A549 (cell line): ENCODE measurements at regions not wholly inside any gene's neighbourhood (a gene's known extent, or its start where the extent isn't known, plus 50 kb on each side); places are given as distances from the start of the nearest gene placed in this dataset.

ENCODE experiments used
- ATAC-seq, 2 experiments: fragments of 200-7000 bp in 1 of 2; fragments of >200 bp in 1 of 2; cut with Nextera tagmentation in 1 of 2; cut with Tn5 transposase in 1 of 2; 3 replicates each; pipeline versions ENCODE4 v1.8.0 to v1.9.1; 2018 to 2020; ENCODE audit warnings: mild to moderate bottlenecking in 1 of 2, moderate library complexity in 1 of 2
- CTCF ChIA-PET: fragments of 300-600 bp; sonication (Branson Sonifier 250); formaldehyde crosslinking; extraction: SDS; loops from one replicate; lab custom pipeline; 2021; ENCODE audit warnings: antibody characterized with exemption, inconsistent platforms; lab: Yijun Ruan, JAX
- POLR2A ChIA-PET: fragments of 350-600 bp; formaldehyde crosslinking; extraction: SDS; loops from one replicate; lab custom pipeline; 2021; ENCODE audit warnings: antibody characterized with exemption, inconsistent platforms; lab: Yijun Ruan, JAX
- DNase-seq, 2 experiments: peaks; one replicate each; pipeline versions ENCODE4 v3.0.0 to v3.0.0-alpha.2; 2011 to 2016; ENCODE audit warnings: low read depth in 1 of 2, low spot score in 1 of 2
- FAIRE-seq: peaks from 2 replicates; lab custom pipeline; 2011; peaks lifted over from hg19 to GRCh38; lab: Jason Lieb, UNC
- H3K27ac ChIP-seq, 2 experiments: fragments of >200 bp; sonication (Bioruptor Twin); formaldehyde crosslinking; 3 replicates each; pipeline ENCODE4 v1.5.1; 2016 to 2017
- H3K4me1 ChIP-seq: fragments of >200 bp; sonication (Bioruptor Twin); formaldehyde crosslinking; 3 replicates; pipeline ENCODE4 v1.6.1; 2016
- H3K4me2 ChIP-seq: fragments of >200 bp; sonication (Bioruptor Twin); formaldehyde crosslinking; 3 replicates; pipeline ENCODE4 v1.6.1; 2016
- H3K4me3 ChIP-seq: fragments of >200 bp; sonication (Bioruptor Twin); formaldehyde crosslinking; 3 replicates; pipeline ENCODE4 v1.5.1; 2016
- H3K9me3 ChIP-seq: fragments of >200 bp; sonication (Bioruptor Twin); formaldehyde crosslinking; 3 replicates; pipeline ENCODE4 v1.6.1; 2016
- CBX2 ChIP-seq: fragments of 200-600 bp; sonication (generic); IDR thresholded peaks from 2 replicates; pipeline ENCODE4 v1.6.1; 2016; ENCODE audit warnings: low read depth, mild to moderate bottlenecking, borderline replicate concordance
- CHD2 ChIP-seq: fragments of 150-350 bp; IDR thresholded peaks from 2 replicates; pipeline ENCODE4 v1.6.1; 2014; ENCODE audit warnings: low read length; ENCODE audit not compliant: partially characterized antibody
- EHMT2 ChIP-seq: fragments of 200-600 bp; sonication (generic); IDR thresholded peaks from 2 replicates; pipeline ENCODE4 v1.6.1; 2016; ENCODE audit warnings: antibody characterized with exemption, low read depth, mild to moderate bottlenecking, moderate library complexity
- EP300 ChIP-seq, 2 experiments: fragments of >200 bp; sonication (Bioruptor Twin); formaldehyde crosslinking; IDR thresholded peaks; 2 replicates in 1 of 2; 3 replicates in 1 of 2; pipeline ENCODE4 v1.6.1; 2016 to 2017
- ESRRA ChIP-seq: fragments of 150-350 bp; IDR thresholded peaks from 2 replicates; pipeline ENCODE4 v1.6.1; 2014; ENCODE audit warnings: mild to moderate bottlenecking, low read length, borderline replicate concordance
- GATA3 ChIP-seq: IDR thresholded peaks from 2 replicates; pipeline ENCODE4 v1.6.1; 2012; ENCODE audit warnings: borderline replicate concordance
- HDAC2 ChIP-seq: fragments of 200-600 bp; sonication (generic); IDR thresholded peaks from 2 replicates; pipeline ENCODE4 v1.6.1; 2016
- HOXB13 ChIP-seq: fragments of 250-450 bp; sonication (Bioruptor Pico); IDR thresholded peaks from 2 replicates; pipeline ENCODE4 v1.5.0; 2020; ENCODE audit warnings: low read depth, mild to moderate bottlenecking, moderate library complexity
- JUN ChIP-seq, 2 experiments: fragments of >200 bp; sonication (Bioruptor Twin); formaldehyde crosslinking; IDR thresholded peaks; 2 replicates in 1 of 2; 3 replicates in 1 of 2; pipeline ENCODE4 v1.6.1; 2016 to 2017
- KDM1A ChIP-seq: fragments of 200-600 bp; sonication (generic); IDR thresholded peaks from 2 replicates; pipeline ENCODE4 v1.6.1; 2016; ENCODE audit warnings: low read depth, mild to moderate bottlenecking
- MAFK ChIP-seq: fragments of 450-650 bp; IDR thresholded peaks from 2 replicates; pipeline ENCODE4 v1.6.1; 2014; ENCODE audit not compliant: partially characterized antibody
- RAD21 ChIP-seq, 2 experiments: fragments of >200 bp in 1 of 2; sonication (Bioruptor Twin) in 1 of 2; formaldehyde crosslinking in 1 of 2; IDR thresholded peaks in 1 of 2; conservative IDR thresholded peaks in 1 of 2; 2 replicates in 1 of 2; 3 replicates in 1 of 2; pipeline ENCODE4 v1.6.1; 2012 to 2018; ENCODE audit warnings: inconsistent platforms in 1 of 2
- RARB ChIP-seq: fragments of 250-450 bp; sonication (Bioruptor Pico); IDR thresholded peaks from 2 replicates; pipeline ENCODE4 v1.8.0; 2021; ENCODE audit warnings: mild to moderate bottlenecking, moderate library complexity
- RCOR1 ChIP-seq: fragments of 150-350 bp; IDR thresholded peaks from 2 replicates; pipeline ENCODE4 v1.6.1; 2014; ENCODE audit warnings: antibody characterized with exemption, low read length, low read depth
- RFX5 ChIP-seq: fragments of 450-650 bp; IDR thresholded peaks from 2 replicates; pipeline ENCODE4 v1.7.1; 2014; ENCODE audit warnings: antibody characterized with exemption, mild to moderate bottlenecking, moderate library complexity
- TFCP2L1 ChIP-seq: fragments of 250-450 bp; sonication (Bioruptor Pico); IDR thresholded peaks from 2 replicates; pipeline ENCODE4 v1.5.0; 2021; ENCODE audit warnings: mild to moderate bottlenecking
- TP53 ChIP-seq: fragments of 250-450 bp; sonication (Bioruptor Pico); IDR thresholded peaks from 2 replicates; pipeline ENCODE4 v1.5.0; 2021; ENCODE audit warnings: mild to moderate bottlenecking, moderate library complexity
- ZFP36 ChIP-seq: fragments of 450-650 bp; IDR thresholded peaks from 2 replicates; pipeline ENCODE4 v1.6.1; 2014; ENCODE audit warnings: borderline replicate concordance; ENCODE audit not compliant: partially characterized antibody
- WGBS: methylation state at CpG from one replicate; pipeline ENCODE4 v1.1.6; 2017; ENCODE audit errors: missing lambda C conversion rate; 5-methylcytosine and 5-hydroxymethylcytosine counted together
- TF ChIP-seq, protein P1 (sequence below): fragments of 450-650 bp; IDR thresholded peaks from 2 replicates; pipeline ENCODE4 v1.6.1; 2014; ENCODE audit warnings: antibody characterized with exemption
- TF ChIP-seq, protein P2 (sequence below): fragments of >200 bp; sonication (Bioruptor Twin); formaldehyde crosslinking; IDR thresholded peaks from 3 replicates; pipeline ENCODE4 v1.5.1; 2016
- TF ChIP-seq, protein P3 (sequence below): fragments of 150-350 bp; IDR thresholded peaks from 2 replicates; pipeline ENCODE4 v1.6.1; 2014; ENCODE audit warnings: low read depth, mild to moderate bottlenecking, low read length
- TF ChIP-seq, protein P4 (sequence below): fragments of >200 bp; sonication (Bioruptor Twin); formaldehyde crosslinking; IDR thresholded peaks from 2 replicates; pipeline ENCODE4 v1.6.1; 2016
- TF ChIP-seq, protein P5 (sequence below): fragments of 250-450 bp; sonication (Bioruptor Pico); IDR thresholded peaks from 2 replicates; pipeline ENCODE4 v1.5.0; 2020; ENCODE audit warnings: low read depth, mild to moderate bottlenecking, moderate library complexity
- TF ChIP-seq, protein P6 (sequence below): fragments of 250-450 bp; sonication (Bioruptor Pico); IDR thresholded peaks from 2 replicates; pipeline ENCODE4 v1.5.0; 2021; ENCODE audit warnings: mild to moderate bottlenecking, moderate library complexity, borderline replicate concordance

DNA sequence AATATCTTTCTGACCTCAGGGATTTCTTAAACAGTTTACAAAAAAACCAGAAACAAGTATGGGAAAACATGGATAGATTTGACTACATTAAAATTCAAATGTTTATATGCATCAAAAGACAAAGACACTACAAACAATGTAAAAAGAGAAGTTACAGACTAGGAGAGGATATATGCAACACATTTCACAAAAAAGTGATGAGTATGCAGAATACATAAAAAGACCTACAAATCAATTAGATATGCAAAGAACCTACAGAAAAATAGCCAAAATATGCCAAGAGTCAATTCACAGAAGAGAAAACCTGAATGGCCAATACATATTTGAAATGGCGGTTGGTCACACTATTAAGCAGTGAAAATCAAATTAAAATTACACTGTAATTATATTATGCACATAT lies 175.0 kb downstream of the FOXD2 start:
- CTCF ChIA-PET, result interaction anchor here (0.7 kb wide), 1 partner anchor 19 kb away, joined by 3 read pairs; no protein-coding TSS in a partner anchor
- no peak for DNase-seq
- Histone ChIP-seq H3K4me1 (no peaks in the 10 kb centered on the region), H3K27ac (no peak overlapping the region), H3K9me3 (peaks cover 7% of the 10 kb centered on the region; the same call in 1 of the 3 replicates), H3K4me2 (no peak overlapping the region), H3K4me3 (no peak overlapping the region)
- no peak for FAIRE-seq
- POLR2A ChIA-PET, result no interaction called here
- TF ChIP-seq HDAC2 (no peak), MAFK (peak; percentile 84)
- 79% methylated on average over 1 of the region's 1 CpG for WGBS
- ATAC-seq, result no peak

DNA sequence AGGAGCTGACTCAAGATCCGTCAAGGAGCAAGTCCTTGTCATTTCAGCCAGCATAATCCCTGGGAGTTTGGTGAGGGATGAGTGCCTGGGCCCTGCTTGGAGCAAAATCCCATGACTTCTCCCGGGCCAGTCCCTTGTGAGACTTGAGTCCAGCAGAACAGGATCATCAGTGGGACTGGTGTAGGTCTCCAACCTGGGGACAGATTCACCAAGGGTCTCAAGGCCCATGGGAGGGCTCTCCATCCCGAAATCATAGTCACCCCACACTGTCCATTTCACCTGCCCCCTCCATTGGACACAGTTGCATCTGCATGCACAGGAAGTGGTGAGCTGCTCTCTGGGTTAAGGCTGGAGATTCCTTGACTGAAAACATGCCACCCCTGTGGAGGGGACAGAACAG lies 178.2 kb downstream of the FOXD2 start:
- Histone ChIP-seq H3K4me1 (no peaks in the 10 kb centered on the region), H3K4me3 (no peak overlapping the region), H3K9me3 (no peaks in the 10 kb centered on the region), H3K4me2 (no peak overlapping the region), H3K27ac (no peak overlapping the region)
- TF ChIP-seq, protein P1, sequence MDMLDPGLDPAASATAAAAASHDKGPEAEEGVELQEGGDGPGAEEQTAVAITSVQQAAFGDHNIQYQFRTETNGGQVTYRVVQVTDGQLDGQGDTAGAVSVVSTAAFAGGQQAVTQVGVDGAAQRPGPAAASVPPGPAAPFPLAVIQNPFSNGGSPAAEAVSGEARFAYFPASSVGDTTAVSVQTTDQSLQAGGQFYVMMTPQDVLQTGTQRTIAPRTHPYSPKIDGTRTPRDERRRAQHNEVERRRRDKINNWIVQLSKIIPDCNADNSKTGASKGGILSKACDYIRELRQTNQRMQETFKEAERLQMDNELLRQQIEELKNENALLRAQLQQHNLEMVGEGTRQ, result no peak
- no peak for TF ChIP-seq TP53 (CRISPR knock-in tag)
- TF ChIP-seq EP300 (IDR thresholded peaks at IDR 0.05), result no peak
- TF ChIP-seq JUN (IDR thresholded peaks at IDR 0.05), result no peak
- TF ChIP-seq HOXB13, result no peak
- no peak for TF ChIP-seq RARB (CRISPR knock-in tag)
- no peak for TF ChIP-seq GATA3
- TF ChIP-seq RAD21 (conservative IDR thresholded peaks at IDR 0.05 in 1 of 2, IDR thresholded peaks at IDR 0.05 in 1 of 2), result no peak
- no peak for TF ChIP-seq ESRRA
- no peak for TF ChIP-seq RCOR1
- TF ChIP-seq, protein P2, sequence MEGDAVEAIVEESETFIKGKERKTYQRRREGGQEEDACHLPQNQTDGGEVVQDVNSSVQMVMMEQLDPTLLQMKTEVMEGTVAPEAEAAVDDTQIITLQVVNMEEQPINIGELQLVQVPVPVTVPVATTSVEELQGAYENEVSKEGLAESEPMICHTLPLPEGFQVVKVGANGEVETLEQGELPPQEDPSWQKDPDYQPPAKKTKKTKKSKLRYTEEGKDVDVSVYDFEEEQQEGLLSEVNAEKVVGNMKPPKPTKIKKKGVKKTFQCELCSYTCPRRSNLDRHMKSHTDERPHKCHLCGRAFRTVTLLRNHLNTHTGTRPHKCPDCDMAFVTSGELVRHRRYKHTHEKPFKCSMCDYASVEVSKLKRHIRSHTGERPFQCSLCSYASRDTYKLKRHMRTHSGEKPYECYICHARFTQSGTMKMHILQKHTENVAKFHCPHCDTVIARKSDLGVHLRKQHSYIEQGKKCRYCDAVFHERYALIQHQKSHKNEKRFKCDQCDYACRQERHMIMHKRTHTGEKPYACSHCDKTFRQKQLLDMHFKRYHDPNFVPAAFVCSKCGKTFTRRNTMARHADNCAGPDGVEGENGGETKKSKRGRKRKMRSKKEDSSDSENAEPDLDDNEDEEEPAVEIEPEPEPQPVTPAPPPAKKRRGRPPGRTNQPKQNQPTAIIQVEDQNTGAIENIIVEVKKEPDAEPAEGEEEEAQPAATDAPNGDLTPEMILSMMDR, result no peak
- TF ChIP-seq KDM1A, result no peak
- TF ChIP-seq ZFP36, result no peak
- no peak for TF ChIP-seq CBX2
- FAIRE-seq (no peak), ATAC-seq (no peak), DNase-seq (no peak)
- CTCF ChIA-PET, result interaction anchor here (1.4 kb wide), 1 partner anchor 81 kb away, joined by 3 read pairs; no protein-coding TSS in a partner anchor
- POLR2A ChIA-PET, result no interaction called here
- WGBS, result 57% methylated on average over 3 of the region's 3 CpGs

DNA sequence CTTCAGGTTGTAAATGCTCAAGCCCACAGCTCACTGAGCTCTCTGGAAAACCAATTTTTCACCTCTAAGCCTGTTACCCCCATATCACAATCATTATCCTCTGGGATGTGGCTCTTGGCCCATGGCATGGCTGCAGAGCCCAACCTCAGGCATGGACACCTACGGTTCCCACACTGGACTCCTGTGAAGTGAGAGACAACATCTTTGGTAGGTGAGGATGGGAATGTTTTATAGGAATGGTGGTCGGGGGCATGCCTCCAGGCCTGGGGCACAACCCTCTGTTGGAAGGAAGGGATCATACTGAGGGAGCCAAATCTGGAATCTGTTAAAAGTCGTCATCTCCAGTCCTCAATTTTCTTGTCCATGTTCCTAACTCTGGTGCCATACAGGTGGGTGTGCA lies 179.1 kb downstream of the FOXD2 start:
- no peak for ATAC-seq
- WGBS, result 64% methylated on average over 3 of the region's 3 CpGs
- ChIA-PET CTCF (interaction anchor here (1.4 kb wide), 1 partner anchor 80 kb away, joined by 3 read pairs; no protein-coding TSS in a partner anchor), POLR2A (no interaction called here)
- H3K4me1 ChIP-seq, result no peaks in the 10 kb centered on the region
- H3K4me3 ChIP-seq, result no peak overlapping the region
- H3K27ac ChIP-seq, result no peak overlapping the region
- no peak overlapping the region for H3K4me2 ChIP-seq
- TF ChIP-seq RFX5 (no peak), GATA3 (no peak), CHD2 (no peak), EHMT2 (no peak), TFCP2L1 (CRISPR knock-in tag) (no peak), JUN (IDR thresholded peaks at IDR 0.05) (no peak)
- TF ChIP-seq, protein P3, sequence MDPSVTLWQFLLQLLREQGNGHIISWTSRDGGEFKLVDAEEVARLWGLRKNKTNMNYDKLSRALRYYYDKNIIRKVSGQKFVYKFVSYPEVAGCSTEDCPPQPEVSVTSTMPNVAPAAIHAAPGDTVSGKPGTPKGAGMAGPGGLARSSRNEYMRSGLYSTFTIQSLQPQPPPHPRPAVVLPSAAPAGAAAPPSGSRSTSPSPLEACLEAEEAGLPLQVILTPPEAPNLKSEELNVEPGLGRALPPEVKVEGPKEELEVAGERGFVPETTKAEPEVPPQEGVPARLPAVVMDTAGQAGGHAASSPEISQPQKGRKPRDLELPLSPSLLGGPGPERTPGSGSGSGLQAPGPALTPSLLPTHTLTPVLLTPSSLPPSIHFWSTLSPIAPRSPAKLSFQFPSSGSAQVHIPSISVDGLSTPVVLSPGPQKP, result no peak
- TF ChIP-seq, protein P4, sequence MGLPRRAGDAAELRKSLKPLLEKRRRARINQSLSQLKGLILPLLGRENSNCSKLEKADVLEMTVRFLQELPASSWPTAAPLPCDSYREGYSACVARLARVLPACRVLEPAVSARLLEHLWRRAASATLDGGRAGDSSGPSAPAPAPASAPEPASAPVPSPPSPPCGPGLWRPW, result no peak
- TF ChIP-seq, protein P2, result no peak
- TF ChIP-seq, protein P5, sequence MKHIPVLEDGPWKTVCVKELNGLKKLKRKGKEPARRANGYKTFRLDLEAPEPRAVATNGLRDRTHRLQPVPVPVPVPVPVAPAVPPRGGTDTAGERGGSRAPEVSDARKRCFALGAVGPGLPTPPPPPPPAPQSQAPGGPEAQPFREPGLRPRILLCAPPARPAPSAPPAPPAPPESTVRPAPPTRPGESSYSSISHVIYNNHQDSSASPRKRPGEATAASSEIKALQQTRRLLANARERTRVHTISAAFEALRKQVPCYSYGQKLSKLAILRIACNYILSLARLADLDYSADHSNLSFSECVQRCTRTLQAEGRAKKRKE (CRISPR knock-in tag), result no peak
- TF ChIP-seq, protein P6, sequence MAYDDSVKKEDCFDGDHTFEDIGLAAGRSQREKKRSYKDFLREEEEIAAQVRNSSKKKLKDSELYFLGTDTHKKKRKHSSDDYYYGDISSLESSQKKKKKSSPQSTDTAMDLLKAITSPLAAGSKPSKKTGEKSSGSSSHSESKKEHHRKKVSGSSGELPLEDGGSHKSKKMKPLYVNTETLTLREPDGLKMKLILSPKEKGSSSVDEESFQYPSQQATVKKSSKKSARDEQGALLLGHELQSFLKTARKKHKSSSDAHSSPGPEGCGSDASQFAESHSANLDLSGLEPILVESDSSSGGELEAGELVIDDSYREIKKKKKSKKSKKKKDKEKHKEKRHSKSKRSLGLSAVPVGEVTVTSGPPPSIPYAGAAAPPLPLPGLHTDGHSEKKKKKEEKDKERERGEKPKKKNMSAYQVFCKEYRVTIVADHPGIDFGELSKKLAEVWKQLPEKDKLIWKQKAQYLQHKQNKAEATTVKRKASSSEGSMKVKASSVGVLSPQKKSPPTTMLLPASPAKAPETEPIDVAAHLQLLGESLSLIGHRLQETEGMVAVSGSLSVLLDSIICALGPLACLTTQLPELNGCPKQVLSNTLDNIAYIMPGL (CRISPR knock-in tag), result no peak
- no peaks in the 10 kb centered on the region for H3K9me3 ChIP-seq
- no peak for DNase-seq
- FAIRE-seq, result no peak
